ENCODE measurements at regions not wholly inside any gene's neighbourhood (a gene's known extent, or its start where the extent isn't known, plus 50 kb on each side); places are given as distances from the start of the nearest gene placed in this dataset.

DNA sequence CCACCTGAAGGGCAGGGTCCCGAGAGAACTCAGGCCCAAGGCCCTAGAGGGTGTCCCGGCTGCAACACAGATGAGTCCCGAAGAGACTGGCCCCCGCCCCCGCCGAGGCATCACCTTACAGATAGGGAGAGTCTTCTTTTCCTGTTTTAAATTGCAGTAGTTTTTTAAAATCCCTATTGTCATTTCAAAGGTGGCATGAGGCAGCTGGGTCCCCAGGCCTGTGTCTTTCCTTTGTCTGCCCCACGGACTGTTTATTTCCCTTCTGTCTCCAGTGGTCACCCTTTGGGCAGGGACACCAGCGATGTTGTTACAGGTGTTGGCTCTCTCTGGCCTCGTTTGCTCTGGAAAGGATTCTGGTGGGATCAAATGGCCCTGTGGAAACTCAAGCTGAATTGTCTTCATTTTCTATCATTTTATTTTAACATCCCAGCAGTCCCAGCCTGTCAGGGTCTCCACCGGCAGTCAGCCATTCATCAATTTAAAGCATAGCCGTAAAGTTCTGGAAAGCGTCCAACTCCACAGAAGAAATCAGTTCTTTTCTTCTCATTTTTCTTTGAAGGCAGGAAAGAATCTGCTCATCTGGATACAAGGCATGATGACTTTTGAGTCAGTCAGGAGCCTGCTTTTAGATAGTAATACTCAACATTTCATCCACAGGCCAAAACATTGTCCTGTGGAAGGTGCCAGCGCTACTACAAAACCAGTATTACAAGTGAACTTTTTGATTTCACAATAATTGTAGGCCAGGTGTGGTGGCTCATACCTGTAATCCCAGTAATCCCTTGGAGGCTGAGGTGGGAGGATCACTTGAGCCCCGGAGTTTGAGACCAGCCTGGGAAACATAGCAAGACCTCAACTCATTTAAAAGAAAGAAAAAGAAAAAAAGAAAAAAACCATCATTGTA is 96.2 kb downstream of the HES1 start:
- CTCF ChIA-PET (ENCODE audit: unreplicated experiment): no interaction called here
- BruUV-seq (replicated peaks): no TSS peak
- DNase-seq (ENCODE audit: low spot score): no peak
- Histone ChIP-seq H3K4me3 (ENCODE audit: low read depth, low read length, poor library complexity, severe bottlenecking) (no peak overlapping the region), H4K20me1 (ENCODE audit: insufficient read depth, low read length) (no peaks in the 10 kb centered on the region), H3K4me1 (ENCODE audit: insufficient read depth, low read length, poor library complexity, severe bottlenecking) (no peaks in the 10 kb centered on the region), H3K9me2 (ENCODE audit: insufficient read depth, low read length) (no peaks in the 10 kb centered on the region), H3K27ac (ENCODE audit: low read depth, low read length, poor library complexity, severe bottlenecking) (no peak overlapping the region), H2AFZ (ENCODE audit: low read length) (no peak overlapping the region), H3K79me2 (ENCODE audit: insufficient read depth, low read depth, low read length) (no peaks in the 10 kb centered on the region), H3K4me2 (ENCODE audit: low read length) (no peak overlapping the region), H3K9me3 (ENCODE audit: low read length) (no peaks in the 10 kb centered on the region), H3K36me3 (ENCODE audit: insufficient read depth, low read length) (no peaks in the 10 kb centered on the region)
- intact Hi-C loops (cut with micrococcal nuclease; ENCODE audit: unreplicated experiment): no loop called here
- POLR2A ChIA-PET: no interaction called here
- TF ChIP-seq EZH2phosphoT487 (IDR thresholded peaks at IDR 0.05; ENCODE audit: borderline replicate concordance, low read depth, low read length): no peak
- TF ChIP-seq, protein P1, sequence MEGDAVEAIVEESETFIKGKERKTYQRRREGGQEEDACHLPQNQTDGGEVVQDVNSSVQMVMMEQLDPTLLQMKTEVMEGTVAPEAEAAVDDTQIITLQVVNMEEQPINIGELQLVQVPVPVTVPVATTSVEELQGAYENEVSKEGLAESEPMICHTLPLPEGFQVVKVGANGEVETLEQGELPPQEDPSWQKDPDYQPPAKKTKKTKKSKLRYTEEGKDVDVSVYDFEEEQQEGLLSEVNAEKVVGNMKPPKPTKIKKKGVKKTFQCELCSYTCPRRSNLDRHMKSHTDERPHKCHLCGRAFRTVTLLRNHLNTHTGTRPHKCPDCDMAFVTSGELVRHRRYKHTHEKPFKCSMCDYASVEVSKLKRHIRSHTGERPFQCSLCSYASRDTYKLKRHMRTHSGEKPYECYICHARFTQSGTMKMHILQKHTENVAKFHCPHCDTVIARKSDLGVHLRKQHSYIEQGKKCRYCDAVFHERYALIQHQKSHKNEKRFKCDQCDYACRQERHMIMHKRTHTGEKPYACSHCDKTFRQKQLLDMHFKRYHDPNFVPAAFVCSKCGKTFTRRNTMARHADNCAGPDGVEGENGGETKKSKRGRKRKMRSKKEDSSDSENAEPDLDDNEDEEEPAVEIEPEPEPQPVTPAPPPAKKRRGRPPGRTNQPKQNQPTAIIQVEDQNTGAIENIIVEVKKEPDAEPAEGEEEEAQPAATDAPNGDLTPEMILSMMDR (conservative IDR thresholded peaks at IDR 0.05; ENCODE audit: low read length): no peak

- BruUV-seq (replicated peaks): no TSS peak
- ChIA-PET POLR2A (no interaction called here), CTCF (ENCODE audit: unreplicated experiment) (no interaction called here)
- H3K36me3 ChIP-seq (ENCODE audit: insufficient read depth, low read length): no peaks in the 10 kb centered on the region
- no peaks in the 10 kb centered on the region for H3K9me2 ChIP-seq (ENCODE audit: insufficient read depth, low read length)
- no peak overlapping the region for H3K4me3 ChIP-seq (ENCODE audit: low read depth, low read length, poor library complexity, severe bottlenecking)
- intact Hi-C loops (cut with micrococcal nuclease; ENCODE audit: unreplicated experiment): no loop called here
- no peaks in the 10 kb centered on the region for H3K9me3 ChIP-seq (ENCODE audit: low read length)
- TF ChIP-seq, protein P1 (conservative IDR thresholded peaks at IDR 0.05; ENCODE audit: low read length): no peak
- TF ChIP-seq EZH2phosphoT487 (IDR thresholded peaks at IDR 0.05; ENCODE audit: borderline replicate concordance, low read depth, low read length): no peak
- no peak overlapping the region for H3K4me2 ChIP-seq (ENCODE audit: low read length)
- H4K20me1 ChIP-seq (ENCODE audit: insufficient read depth, low read length): no peaks in the 10 kb centered on the region
- H3K4me1 ChIP-seq (ENCODE audit: insufficient read depth, low read length, poor library complexity, severe bottlenecking): no peaks in the 10 kb centered on the region
- H3K27ac ChIP-seq (ENCODE audit: low read depth, low read length, poor library complexity, severe bottlenecking): no peak overlapping the region
- no peaks in the 10 kb centered on the region for H3K79me2 ChIP-seq (ENCODE audit: insufficient read depth, low read depth, low read length)
- H2AFZ ChIP-seq (ENCODE audit: low read length): no peak overlapping the region
- no peak for DNase-seq (ENCODE audit: low spot score)
These were observed 97.2 kb downstream of the HES1 start for GRCh38 chr3:194233150-194233549.

- BruUV-seq (replicated peaks): no TSS peak
- TF ChIP-seq, protein P1 (conservative IDR thresholded peaks at IDR 0.05; ENCODE audit: low read length): no peak
- TF ChIP-seq EZH2phosphoT487 (IDR thresholded peaks at IDR 0.05; ENCODE audit: borderline replicate concordance, low read depth, low read length): no peak
- no peak for DNase-seq (ENCODE audit: low spot score)
- Histone ChIP-seq H3K9me2 (ENCODE audit: insufficient read depth, low read length) (no peaks in the 10 kb centered on the region), H3K4me1 (ENCODE audit: insufficient read depth, low read length, poor library complexity, severe bottlenecking) (no peaks in the 10 kb centered on the region), H3K4me3 (ENCODE audit: low read depth, low read length, poor library complexity, severe bottlenecking) (no peak overlapping the region), H3K79me2 (ENCODE audit: insufficient read depth, low read depth, low read length) (no peaks in the 10 kb centered on the region), H3K9me3 (ENCODE audit: low read length) (no peaks in the 10 kb centered on the region), H4K20me1 (ENCODE audit: insufficient read depth, low read length) (no peaks in the 10 kb centered on the region), H3K36me3 (ENCODE audit: insufficient read depth, low read length) (no peaks in the 10 kb centered on the region), H3K4me2 (ENCODE audit: low read length) (no peak overlapping the region), H3K27ac (ENCODE audit: low read depth, low read length, poor library complexity, severe bottlenecking) (no peak overlapping the region), H2AFZ (ENCODE audit: low read length) (no peak overlapping the region)
- CTCF ChIA-PET (ENCODE audit: unreplicated experiment): no interaction called here
- intact Hi-C loops (cut with micrococcal nuclease; ENCODE audit: unreplicated experiment): no loop called here
- POLR2A ChIA-PET: no interaction called here
These were observed 99.2 kb downstream of the HES1 start for GRCh38 chr3:194235160-194235559.
